Fibroblast of pulmonary artery (primary cell): ENCODE measurements at regions not wholly inside any gene's neighbourhood (a gene's known extent, or its start where the extent isn't known, plus 50 kb on each side); places are given as distances from the start of the nearest gene placed in this dataset.

ENCODE experiments used
- DNase-seq: peaks from one replicate; pipeline ENCODE4 v3.0.0-alpha.2; 2010; ENCODE audit warnings: low read depth
- H3K4me3 ChIP-seq: replicated peaks from 2 replicates; pipeline ENCODE4 v1.5.1; 2011; ENCODE audit warnings: low read depth, mild to moderate bottlenecking, control low read depth, low read length, moderate library complexity
- CTCF ChIP-seq: IDR thresholded peaks from 2 replicates; pipeline ENCODE4 v1.5.1; 2011; ENCODE audit warnings: mild to moderate bottlenecking, control low read depth, low read length, inconsistent platforms; ENCODE audit errors: missing control alignments

GRCh38 chr18:22275706-22276333, 106.4 kb downstream of the GATA6 start:
- H3K4me3 ChIP-seq: no peak overlapping the region
- TF ChIP-seq CTCF: no peak
- DNase-seq: no peak

GRCh38 chr18:22273101-22274039, 104.0 kb downstream of the GATA6 start:
- DNase-seq: no peak
- no peak for TF ChIP-seq CTCF

GRCh38 chr18:22272242-22272641, 102.9 kb downstream of the GATA6 start:
- peak; percentile 13 for DNase-seq
- TF ChIP-seq CTCF: no peak
- no peak overlapping the region for H3K4me3 ChIP-seq

More at GRCh38 chr18:22273101-22274039, 104.0 kb downstream of the GATA6 start:
- no peak overlapping the region for H3K4me3 ChIP-seq

GRCh38 chr18:22271030-22271429, 101.6 kb downstream of the GATA6 start:
- no peak for TF ChIP-seq CTCF
- no peak for DNase-seq
- no peak overlapping the region for H3K4me3 ChIP-seq

DNA sequence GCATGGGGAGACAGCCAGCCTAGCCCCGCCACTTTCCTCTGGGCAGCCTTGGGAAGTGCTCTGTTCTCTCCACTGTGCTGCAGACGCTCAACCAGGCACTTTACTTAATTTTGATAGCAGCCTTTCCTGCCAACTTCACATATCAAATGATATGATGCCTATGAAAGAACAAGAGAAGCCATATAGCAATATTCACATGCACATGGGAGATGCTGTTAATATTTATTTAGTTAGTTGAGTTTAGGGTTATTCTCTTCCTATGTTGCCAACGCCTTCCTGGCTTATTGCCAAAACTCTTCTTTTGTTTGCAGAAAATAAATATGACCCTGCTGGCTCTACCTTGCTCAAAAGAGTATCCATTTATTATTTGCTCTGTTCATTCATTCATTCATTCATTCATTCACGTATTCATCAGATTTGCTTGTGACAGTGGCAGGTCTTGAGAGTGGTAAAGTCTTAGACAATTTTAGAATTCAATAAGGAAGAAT, 99.3 kb downstream of the GATA6 start:
- no peak for TF ChIP-seq CTCF
- H3K4me3 ChIP-seq: no peak overlapping the region
- DNase-seq: no peak

DNA sequence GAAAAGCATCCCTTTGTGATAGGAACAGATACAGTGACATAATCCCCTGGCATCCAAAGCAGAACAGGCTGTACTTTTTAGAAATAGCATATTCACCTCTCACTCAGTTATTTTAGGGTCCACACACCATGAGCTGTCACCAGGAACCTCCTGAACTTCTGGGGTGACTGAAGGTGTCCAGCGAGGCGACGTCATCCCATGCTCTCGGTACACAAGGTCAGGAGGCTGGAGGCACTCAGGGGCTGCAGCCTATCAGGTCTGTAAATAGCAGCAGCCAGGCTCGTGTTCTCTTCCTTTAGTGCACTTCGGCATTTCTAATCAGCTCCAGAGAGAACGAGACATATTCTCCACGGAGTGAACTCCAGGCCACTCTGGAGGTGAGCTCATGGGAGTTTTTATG, 98.3 kb downstream of the GATA6 start:
- peak; percentile 34 for DNase-seq
- no peak for TF ChIP-seq CTCF
- no peak overlapping the region for H3K4me3 ChIP-seq
